ENCODE measurements at regions not wholly inside any gene's neighbourhood (a gene's known extent, or its start where the extent isn't known, plus 50 kb on each side); places are given as distances from the start of the nearest gene placed in this dataset.

- ATAC-seq = no peak
- no peak for TF ChIP-seq ISL1 (CRISPR knock-in tag; IDR thresholded peaks at IDR 0.05)
- TF ChIP-seq TSHZ2 (CRISPR knock-in tag; IDR thresholded peaks at IDR 0.05) = no peak
- TF ChIP-seq CSRNP3 (CRISPR knock-in tag; IDR thresholded peaks at IDR 0.05) = no peak
These were observed 132.1 kb upstream of the SLC4A4 start for GRCh38 chr4:71206763-71207162.

GRCh38 chr4:71209161-71209560, 129.7 kb upstream of the SLC4A4 start:
- no peak for ATAC-seq
- TF ChIP-seq ESRRG (CRISPR knock-in tag; IDR thresholded peaks at IDR 0.05) (no peak), ZNF70 (CRISPR knock-in tag; IDR thresholded peaks at IDR 0.05) (no peak), RARB (CRISPR knock-in tag; IDR thresholded peaks at IDR 0.05) (no peak), BACH2 (CRISPR knock-in tag; IDR thresholded peaks at IDR 0.05; ENCODE audit: borderline replicate concordance) (no peak), GLIS3 (CRISPR knock-in tag; IDR thresholded peaks at IDR 0.05) (no peak), PPARA (CRISPR knock-in tag; IDR thresholded peaks at IDR 0.05; ENCODE audit: borderline replicate concordance) (no peak), ISL1 (CRISPR knock-in tag; IDR thresholded peaks at IDR 0.05) (no peak), ARNTL (CRISPR knock-in tag; IDR thresholded peaks at IDR 0.05; ENCODE audit: borderline replicate concordance, low read depth) (no peak), POU6F1 (CRISPR knock-in tag; IDR thresholded peaks at IDR 0.05; ENCODE audit: borderline replicate concordance, low read depth) (no peak), TOX (CRISPR knock-in tag; IDR thresholded peaks at IDR 0.05; ENCODE audit: borderline replicate concordance) (no peak), CREB5 (CRISPR knock-in tag; IDR thresholded peaks at IDR 0.05; ENCODE audit: low read depth) (no peak)

GRCh38 chr4:71210823-71211222, 128.0 kb upstream of the SLC4A4 start:
- no peak for ATAC-seq
- TF ChIP-seq PATZ1 (CRISPR knock-in tag; IDR thresholded peaks at IDR 0.05; ENCODE audit: borderline replicate concordance) = no peak
- TF ChIP-seq SNAI2 (CRISPR knock-in tag; IDR thresholded peaks at IDR 0.05) = no peak
- no peak for TF ChIP-seq ISL1 (CRISPR knock-in tag; IDR thresholded peaks at IDR 0.05)
- no peak for TF ChIP-seq ZNF565 (CRISPR knock-in tag; conservative IDR thresholded peaks at IDR 0.05; ENCODE audit: low read depth)
- no peak for TF ChIP-seq CSDC2 (CRISPR knock-in tag; IDR thresholded peaks at IDR 0.05)
- no peak for TF ChIP-seq ZC3H10 (CRISPR knock-in tag; IDR thresholded peaks at IDR 0.05)
- TF ChIP-seq GLIS3 (CRISPR knock-in tag; IDR thresholded peaks at IDR 0.05) = no peak
- TF ChIP-seq RARB (CRISPR knock-in tag; IDR thresholded peaks at IDR 0.05) = no peak

- no peak for TF ChIP-seq PATZ1 (CRISPR knock-in tag; IDR thresholded peaks at IDR 0.05; ENCODE audit: borderline replicate concordance)
- TF ChIP-seq ISL1 (CRISPR knock-in tag; IDR thresholded peaks at IDR 0.05) = no peak
- no peak for ATAC-seq
These were observed 127.1 kb upstream of the SLC4A4 start for GRCh38 chr4:71211748-71212147.

Measured in SK-N-SH treated with all-trans-retinoic acid at 6 μM for 48 hours (cell line).